ENCODE measurements at regions not wholly inside any gene's neighbourhood (a gene's known extent, or its start where the extent isn't known, plus 50 kb on each side); places are given as distances from the start of the nearest gene placed in this dataset.

DNA sequence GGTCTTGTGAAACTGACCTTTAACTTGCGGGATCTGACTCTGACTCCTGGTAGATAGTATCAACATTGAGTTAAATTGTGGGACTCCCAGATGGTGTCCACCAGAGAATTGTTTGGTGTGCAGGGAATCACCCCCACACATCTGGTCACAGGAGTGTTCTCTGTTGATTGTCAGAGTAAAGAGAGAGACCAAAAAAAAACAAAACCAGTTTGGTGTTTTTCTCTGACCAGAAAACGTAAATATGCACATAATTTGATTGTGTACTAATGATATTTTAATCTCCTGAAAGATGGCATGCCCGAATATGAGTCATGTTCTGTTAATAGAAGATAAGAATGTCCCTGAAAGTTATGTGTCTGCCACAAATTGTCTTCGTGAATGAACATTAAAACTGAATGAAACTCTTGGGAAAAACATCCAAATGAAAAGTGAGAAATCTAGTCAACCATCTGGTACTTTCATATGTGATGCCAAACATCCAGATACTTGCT, 118.5 kb upstream of the GPC6 start:
- Histone ChIP-seq H3K4me3 (ENCODE audit: low read length) (no peak overlapping the region), H4K20me1 (ENCODE audit: control insufficient read depth, insufficient read depth, low read depth, low read length) (no peaks in the 10 kb centered on the region), H3K27me3 (ENCODE audit: control insufficient read depth, low read length) (no peaks in the 10 kb centered on the region), H3K4me2 (ENCODE audit: low read length) (no peak overlapping the region), H3K9me2 (replicated peaks; ENCODE audit: control insufficient read depth, low read length) (no peaks in the 10 kb centered on the region), H3K4me1 (ENCODE audit: control insufficient read depth, low read length) (no peaks in the 10 kb centered on the region), H3K36me3 (ENCODE audit: control insufficient read depth, low read length) (no peaks in the 10 kb centered on the region), H3F3A (ENCODE audit: control insufficient read depth, insufficient read depth) (no peaks in the 10 kb centered on the region), H3K79me2 (ENCODE audit: control insufficient read depth, low read length) (no peaks in the 10 kb centered on the region), H3K9me3 (ENCODE audit: control insufficient read depth, insufficient read depth, low read length) (no peaks in the 10 kb centered on the region), H3K27ac (ENCODE audit: low read depth, low read length) (no peak overlapping the region)
- TF ChIP-seq, protein P1, sequence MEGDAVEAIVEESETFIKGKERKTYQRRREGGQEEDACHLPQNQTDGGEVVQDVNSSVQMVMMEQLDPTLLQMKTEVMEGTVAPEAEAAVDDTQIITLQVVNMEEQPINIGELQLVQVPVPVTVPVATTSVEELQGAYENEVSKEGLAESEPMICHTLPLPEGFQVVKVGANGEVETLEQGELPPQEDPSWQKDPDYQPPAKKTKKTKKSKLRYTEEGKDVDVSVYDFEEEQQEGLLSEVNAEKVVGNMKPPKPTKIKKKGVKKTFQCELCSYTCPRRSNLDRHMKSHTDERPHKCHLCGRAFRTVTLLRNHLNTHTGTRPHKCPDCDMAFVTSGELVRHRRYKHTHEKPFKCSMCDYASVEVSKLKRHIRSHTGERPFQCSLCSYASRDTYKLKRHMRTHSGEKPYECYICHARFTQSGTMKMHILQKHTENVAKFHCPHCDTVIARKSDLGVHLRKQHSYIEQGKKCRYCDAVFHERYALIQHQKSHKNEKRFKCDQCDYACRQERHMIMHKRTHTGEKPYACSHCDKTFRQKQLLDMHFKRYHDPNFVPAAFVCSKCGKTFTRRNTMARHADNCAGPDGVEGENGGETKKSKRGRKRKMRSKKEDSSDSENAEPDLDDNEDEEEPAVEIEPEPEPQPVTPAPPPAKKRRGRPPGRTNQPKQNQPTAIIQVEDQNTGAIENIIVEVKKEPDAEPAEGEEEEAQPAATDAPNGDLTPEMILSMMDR (IDR thresholded peaks at IDR 0.05; ENCODE audit: low read depth, low read length, poor library complexity, severe bottlenecking): no peak
- no peak for TF ChIP-seq EZH2phosphoT487 (IDR thresholded peaks at IDR 0.05; ENCODE audit: borderline replicate concordance, low read length)

DNA sequence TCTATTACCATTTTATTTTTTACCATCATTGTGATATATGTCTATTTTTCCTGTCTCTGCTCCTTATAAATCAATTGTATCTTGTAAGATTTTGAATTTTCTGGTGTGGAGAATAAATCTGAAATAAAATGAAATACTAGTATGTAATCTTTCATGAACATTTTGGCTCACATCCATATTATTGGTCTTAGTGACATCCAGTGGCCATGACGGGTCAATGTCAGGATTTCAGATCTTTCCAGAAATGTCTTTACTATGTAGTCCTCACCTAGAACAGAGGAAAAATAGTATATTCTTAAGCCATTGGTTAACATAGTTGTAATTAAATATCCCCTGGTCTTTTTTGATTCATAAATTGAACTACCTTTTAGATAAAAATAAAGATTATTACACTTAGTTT, 109.8 kb upstream of the GPC6 start:
- no peak overlapping the region for H3K4me3 ChIP-seq (ENCODE audit: low read length)
- no peaks in the 10 kb centered on the region for H3K9me2 ChIP-seq (replicated peaks; ENCODE audit: control insufficient read depth, low read length)
- H3K27ac ChIP-seq (ENCODE audit: low read depth, low read length): no peak overlapping the region
- no peaks in the 10 kb centered on the region for H3F3A ChIP-seq (ENCODE audit: control insufficient read depth, insufficient read depth)
- no peaks in the 10 kb centered on the region for H3K27me3 ChIP-seq (ENCODE audit: control insufficient read depth, low read length)
- no peak for TF ChIP-seq EZH2phosphoT487 (IDR thresholded peaks at IDR 0.05; ENCODE audit: borderline replicate concordance, low read length)
- TF ChIP-seq, protein P1 (IDR thresholded peaks at IDR 0.05; ENCODE audit: low read depth, low read length, poor library complexity, severe bottlenecking): no peak
- no peaks in the 10 kb centered on the region for H3K9me3 ChIP-seq (ENCODE audit: control insufficient read depth, insufficient read depth, low read length)
- no peaks in the 10 kb centered on the region for H3K36me3 ChIP-seq (ENCODE audit: control insufficient read depth, low read length)
- no peaks in the 10 kb centered on the region for H4K20me1 ChIP-seq (ENCODE audit: control insufficient read depth, insufficient read depth, low read depth, low read length)
- no peak overlapping the region for H3K4me2 ChIP-seq (ENCODE audit: low read length)
- H3K4me1 ChIP-seq (ENCODE audit: control insufficient read depth, low read length): no peaks in the 10 kb centered on the region
- H3K79me2 ChIP-seq (ENCODE audit: control insufficient read depth, low read length): no peaks in the 10 kb centered on the region

DNA sequence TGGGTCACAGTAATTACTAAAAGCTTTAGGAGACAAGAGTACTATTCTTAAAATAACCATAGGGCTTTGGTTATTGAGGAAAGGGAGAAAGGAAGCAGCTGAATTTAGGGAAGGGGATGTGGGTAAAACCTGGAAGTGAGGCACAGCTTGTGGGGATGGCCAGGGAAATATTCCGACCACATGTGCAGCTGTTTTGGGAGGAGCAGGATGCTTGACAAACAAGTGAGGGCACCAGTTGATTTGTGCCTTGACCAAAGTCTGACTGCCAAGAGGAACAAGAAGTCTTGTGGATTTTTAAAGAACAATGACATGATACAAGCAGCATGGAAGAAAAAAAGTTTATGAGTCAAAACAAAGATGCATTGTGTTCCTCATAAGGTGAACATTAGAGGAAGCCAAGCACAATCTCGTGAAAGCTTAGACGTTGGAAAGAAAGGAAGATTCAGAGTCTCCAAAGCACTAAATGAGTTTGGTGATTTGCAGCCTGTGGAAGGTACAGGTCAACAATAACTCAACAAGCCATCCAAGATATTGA, 108.5 kb upstream of the GPC6 start:
- no peaks in the 10 kb centered on the region for H3K79me2 ChIP-seq (ENCODE audit: control insufficient read depth, low read length)
- no peaks in the 10 kb centered on the region for H3K9me2 ChIP-seq (replicated peaks; ENCODE audit: control insufficient read depth, low read length)
- no peak overlapping the region for H3K4me2 ChIP-seq (ENCODE audit: low read length)
- no peaks in the 10 kb centered on the region for H3K9me3 ChIP-seq (ENCODE audit: control insufficient read depth, insufficient read depth, low read length)
- no peaks in the 10 kb centered on the region for H3K27me3 ChIP-seq (ENCODE audit: control insufficient read depth, low read length)
- no peaks in the 10 kb centered on the region for H4K20me1 ChIP-seq (ENCODE audit: control insufficient read depth, insufficient read depth, low read depth, low read length)
- H3F3A ChIP-seq (ENCODE audit: control insufficient read depth, insufficient read depth): no peaks in the 10 kb centered on the region
- no peak overlapping the region for H3K4me3 ChIP-seq (ENCODE audit: low read length)
- TF ChIP-seq, protein P1 (IDR thresholded peaks at IDR 0.05; ENCODE audit: low read depth, low read length, poor library complexity, severe bottlenecking): no peak
- no peak for TF ChIP-seq EZH2phosphoT487 (IDR thresholded peaks at IDR 0.05; ENCODE audit: borderline replicate concordance, low read length)
- no peaks in the 10 kb centered on the region for H3K36me3 ChIP-seq (ENCODE audit: control insufficient read depth, low read length)
- no peak overlapping the region for H3K27ac ChIP-seq (ENCODE audit: low read depth, low read length)
- no peaks in the 10 kb centered on the region for H3K4me1 ChIP-seq (ENCODE audit: control insufficient read depth, low read length)
